ENCODE measurements at regions not wholly inside any gene's neighbourhood (a gene's known extent, or its start where the extent isn't known, plus 50 kb on each side); places are given as distances from the start of the nearest gene placed in this dataset.

- H3K4me1 ChIP-seq (ENCODE audit: insufficient read depth): no peaks in the 10 kb centered on the region
- no peaks in the 10 kb centered on the region for H3F3A ChIP-seq (replicated peaks; ENCODE audit: low read depth)
- Mint-ChIP-seq H3K4me1 (no peaks in the 10 kb centered on the region; the same call in 2 of the 3 replicates), H3K4me3 (no peak overlapping the region), H3K27me3 (ENCODE audit: insufficient read depth, low read depth, poor library complexity) (no peaks in the 10 kb centered on the region), H3K27ac (no peak overlapping the region), H3K9me3 (no peaks in the 10 kb centered on the region), H3K36me3 (ENCODE audit: low read depth) (no peaks in the 10 kb centered on the region)
- no peak for ATAC-seq
- H3K4me2 ChIP-seq: no peak overlapping the region
- no peaks in the 10 kb centered on the region for H4K20me1 ChIP-seq (replicated peaks; ENCODE audit: insufficient read depth)
- H3K9me2 ChIP-seq (ENCODE audit: insufficient read depth): no peaks in the 10 kb centered on the region
- H2AFZ ChIP-seq: no peak overlapping the region
- no peaks in the 10 kb centered on the region for H3K79me2 ChIP-seq (replicated peaks; ENCODE audit: insufficient read depth)
- H3K36me3 ChIP-seq (ENCODE audit: insufficient read depth): no peaks in the 10 kb centered on the region
- no peak for DNase-seq (ENCODE audit: low spot score)
- no peaks in the 10 kb centered on the region for H3K27me3 ChIP-seq (ENCODE audit: insufficient read depth)
- H3K4me3 ChIP-seq: no peak overlapping the region
- H3K27ac ChIP-seq (ENCODE audit: low read depth): no peak overlapping the region
- TF ChIP-seq JUNB (IDR thresholded peaks at IDR 0.05; ENCODE audit: unreplicated experiment) (no peak), EZH2 (IDR thresholded peaks at IDR 0.05; ENCODE audit: low read depth, unreplicated experiment) (no peak), ZNF331 (CRISPR knock-in tag; IDR thresholded peaks at IDR 0.05; ENCODE audit: low read depth) (no peak), CTCF (conservative IDR thresholded peaks at IDR 0.05; ENCODE audit: low read depth in 2 of 2) (no peak), CREB1 (CRISPR knock-in tag; IDR thresholded peaks at IDR 0.05; ENCODE audit: low read depth) (no peak), ZNF462 (CRISPR knock-in tag; IDR thresholded peaks at IDR 0.05) (no peak), EZH2phosphoT487 (IDR thresholded peaks at IDR 0.05; ENCODE audit: unreplicated experiment) (no peak), POLR2AphosphoS5 (IDR thresholded peaks at IDR 0.05; ENCODE audit: low read depth) (no peak), REST (IDR thresholded peaks at IDR 0.05; ENCODE audit: unreplicated experiment) (no peak)
These were observed 299.3 kb upstream of the IRX4 start for GRCh38 chr5:2182020-2182419.

Data from GM23338 (cell line).